ENCODE measurements at regions not wholly inside any gene's neighbourhood (a gene's known extent, or its start where the extent isn't known, plus 50 kb on each side); places are given as distances from the start of the nearest gene placed in this dataset.
"Not testable (repeated sequence)": the region's sequence is repeated elsewhere in the genome, so short reads cannot be mapped to it uniquely, and the experiment has no call there.

DNA sequence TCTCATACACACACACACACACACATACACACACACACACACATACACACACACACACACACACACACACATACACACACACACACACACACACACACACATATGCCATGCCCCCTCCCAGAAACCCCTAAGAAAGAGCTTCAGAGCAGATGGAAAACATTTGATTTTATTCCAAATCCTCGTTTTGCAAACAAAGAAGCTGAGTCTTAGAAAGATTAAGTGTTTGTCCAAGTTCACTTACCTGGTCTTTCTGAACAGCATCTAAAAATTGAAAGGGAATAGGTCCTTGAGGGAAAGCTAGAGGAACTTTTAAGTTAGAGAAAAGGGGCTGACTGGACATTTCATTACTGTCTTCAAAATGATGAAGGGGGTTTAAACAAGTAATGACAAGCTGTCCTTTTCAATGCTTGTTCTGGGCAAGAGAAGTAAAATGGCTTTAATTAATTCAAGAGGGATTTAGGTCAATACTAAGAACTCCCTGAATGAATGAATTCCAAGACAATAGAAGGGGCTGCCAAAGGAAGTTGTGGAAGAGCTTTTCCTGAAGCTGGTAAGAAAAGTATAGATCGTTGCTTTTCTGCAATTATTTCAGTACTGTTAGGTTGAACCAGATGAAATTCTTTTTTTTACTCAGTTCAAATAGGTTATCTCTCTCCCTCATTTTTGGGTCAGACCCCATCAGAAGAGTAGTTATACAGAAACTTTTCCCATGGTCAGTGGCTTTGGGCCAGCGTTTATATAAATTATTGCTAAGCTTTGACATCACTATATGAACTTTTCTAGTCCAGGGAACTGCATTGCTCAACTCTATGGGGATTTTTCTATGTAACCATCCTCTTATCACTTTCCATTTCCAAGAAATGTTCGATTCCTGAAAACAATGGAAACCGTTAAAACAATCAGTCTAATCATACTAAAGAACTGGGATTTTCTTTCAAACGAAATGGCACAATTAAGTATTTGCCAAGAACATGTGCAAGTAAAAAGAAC, 261.4 kb downstream of the MTERF1 start:
- ChIA-PET CTCF (no interaction called here), POLR2A (interaction anchor here (0.6 kb wide), 1 partner anchor 170 kb away, joined by 3 read pairs; no protein-coding TSS in a partner anchor)
- H3K4me3 ChIP-seq (ENCODE audit: low read depth, low read length): no peak overlapping the region
- DNase-seq (ENCODE audit: low read depth, low spot score): no peak
- TF ChIP-seq CTCF (IDR thresholded peaks at IDR 0.05; ENCODE audit: insufficient read depth, low read length, missing control alignments): no peak

DNA sequence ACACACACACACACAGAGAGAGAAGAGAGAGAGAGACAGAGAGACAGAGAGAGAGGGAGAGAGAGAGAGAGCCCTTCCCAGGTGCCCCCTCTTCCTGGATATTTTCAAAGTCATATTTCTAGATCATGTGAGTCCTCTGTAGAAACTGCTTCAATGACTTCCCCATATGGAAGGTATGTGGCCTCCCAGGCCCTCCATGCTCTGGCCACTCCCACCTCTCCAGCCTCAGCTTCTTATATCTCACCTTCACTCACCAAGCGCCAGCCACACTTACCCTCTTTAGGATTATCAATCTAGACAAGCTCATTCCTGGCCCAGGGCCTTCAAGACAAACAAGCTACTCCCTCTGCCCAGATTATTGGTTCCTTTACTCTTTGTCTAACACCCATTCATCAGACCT, 259.7 kb downstream of the MTERF1 start:
- DNase-seq (ENCODE audit: low read depth, low spot score): no peak
- CTCF ChIA-PET: no interaction called here
- no peak overlapping the region for H3K4me3 ChIP-seq (ENCODE audit: low read depth, low read length)
- no peak for TF ChIP-seq CTCF (IDR thresholded peaks at IDR 0.05; ENCODE audit: insufficient read depth, low read length, missing control alignments)
- POLR2A ChIA-PET: no interaction called here

DNA sequence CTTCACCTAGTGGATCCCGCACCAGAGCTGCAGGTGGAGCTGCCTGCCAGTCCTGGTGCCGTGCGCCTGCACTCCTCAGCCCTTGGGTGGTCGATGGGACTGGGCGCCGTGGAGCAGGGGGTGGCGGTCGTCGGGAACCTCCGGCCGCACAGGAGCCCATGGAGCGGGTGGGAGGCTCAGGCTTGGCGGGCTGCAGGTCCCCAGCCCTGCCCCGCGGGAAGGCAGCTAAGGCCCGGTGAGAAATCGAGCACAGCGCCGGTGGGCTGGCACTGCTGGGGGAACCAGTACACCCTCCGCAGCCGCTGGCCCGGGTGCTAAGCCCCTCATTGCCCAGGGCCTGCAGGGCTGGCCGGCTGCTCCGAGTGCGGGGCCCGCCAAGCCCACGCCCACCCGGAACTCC, 253.2 kb downstream of the MTERF1 start:
- DNase-seq (ENCODE audit: low read depth, low spot score); H3K4me3 ChIP-seq (ENCODE audit: low read depth, low read length); POLR2A ChIA-PET: not testable (repeated sequence)
- CTCF ChIA-PET: interaction anchor here (1.5 kb wide), 1 partner anchor 537 kb away, joined by 3 read pairs; no protein-coding TSS in a partner anchor

DNA sequence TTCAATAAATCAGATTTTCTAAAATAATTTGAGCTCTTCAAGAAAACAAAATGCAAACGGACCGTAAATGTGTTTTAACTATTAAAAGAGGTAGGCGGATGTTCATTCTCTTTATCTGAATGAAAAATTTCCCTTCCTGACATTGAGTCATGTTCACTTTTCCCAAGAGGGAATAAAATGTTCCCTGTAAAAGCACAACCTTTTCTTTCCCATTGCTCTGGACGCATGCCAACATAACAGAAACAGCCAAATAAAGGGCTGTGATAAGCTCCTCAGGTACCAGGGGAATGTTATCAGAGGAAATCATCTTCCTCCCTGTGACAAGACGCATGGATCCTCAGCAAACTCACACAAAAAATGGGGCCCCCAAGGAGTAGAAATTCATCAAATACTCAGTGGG, 251.8 kb downstream of the MTERF1 start:
- H3K4me3 ChIP-seq (ENCODE audit: low read depth, low read length): no peak overlapping the region
- no peak for DNase-seq (ENCODE audit: low read depth, low spot score)
- TF ChIP-seq CTCF (IDR thresholded peaks at IDR 0.05; ENCODE audit: insufficient read depth, low read length, missing control alignments): no peak
- ChIA-PET POLR2A (no interaction called here), CTCF (no interaction called here)

GRCh38 chr7:91630581-91631380, 249.7 kb downstream of the MTERF1 start:
- ChIA-PET POLR2A (no interaction called here), CTCF (no interaction called here)
- no peak overlapping the region for H3K4me3 ChIP-seq (ENCODE audit: low read depth, low read length)
- DNase-seq (ENCODE audit: low read depth, low spot score): no peak
- no peak for TF ChIP-seq CTCF (IDR thresholded peaks at IDR 0.05; ENCODE audit: insufficient read depth, low read length, missing control alignments)

DNA sequence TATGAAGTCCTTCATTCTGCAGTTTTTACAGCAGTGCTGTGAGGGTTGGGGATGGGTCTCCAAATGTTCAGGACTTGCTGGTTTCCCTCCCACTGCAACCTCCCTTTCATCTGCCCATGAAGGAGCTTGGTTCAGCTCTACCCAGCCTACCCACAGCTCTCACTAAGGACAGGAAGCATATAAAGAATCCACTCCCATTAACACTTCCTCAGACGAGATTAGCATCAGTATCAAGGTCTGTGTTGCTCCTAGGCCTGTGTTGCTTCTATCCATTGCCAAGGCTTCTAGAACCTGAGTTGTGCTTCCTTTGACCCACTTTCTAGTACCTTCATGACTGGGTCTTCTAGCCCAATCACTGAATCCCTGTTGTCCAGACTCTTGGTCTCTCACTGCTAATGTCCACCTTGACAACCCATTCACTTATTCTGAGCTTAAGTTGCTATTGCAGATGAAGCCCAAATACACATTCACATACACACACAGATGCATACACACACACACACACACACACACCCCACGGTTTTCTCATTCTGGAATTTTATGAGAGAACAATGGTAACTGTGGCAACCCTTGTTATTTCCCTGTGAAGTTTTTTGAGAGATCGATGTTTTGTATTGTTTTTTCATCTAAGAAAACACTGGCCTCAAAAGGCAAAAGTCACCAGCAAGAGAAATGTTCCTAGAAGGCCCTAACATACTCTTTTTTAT, 248.1 kb downstream of the MTERF1 start:
- ChIA-PET CTCF (interaction anchor here (1.4 kb wide), 1 partner anchor 549 kb away, joined by 3 read pairs; no protein-coding TSS in a partner anchor), POLR2A (no interaction called here)
- no peak for DNase-seq (ENCODE audit: low read depth, low spot score)
- no peak overlapping the region for H3K4me3 ChIP-seq (ENCODE audit: low read depth, low read length)
- TF ChIP-seq CTCF (IDR thresholded peaks at IDR 0.05; ENCODE audit: insufficient read depth, low read length, missing control alignments): no peak

Data from AG04449 (cell line).